Coronary artery (tissue), 2 donors: ENCODE measurements at regions not wholly inside any gene's neighbourhood (a gene's known extent, or its start where the extent isn't known, plus 50 kb on each side); places are given as distances from the start of the nearest gene placed in this dataset.
A peak's percentile ranks its signal among the peaks of the same experiment; 100 is the strongest.

Source experiments
- DNase-seq: peaks from one replicate; pipeline ENCODE4 v3.0.0-alpha.2; 2017; ENCODE audit warnings: low spot score
- H3K27ac ChIP-seq, 2 donors: fragments of 200-600 bp; sonication (generic); one replicate each; pipeline ENCODE4 v1.5.1; 2016 to 2019
- H3K4me3 ChIP-seq: fragments of 200-600 bp; sonication (generic); 2 replicates; pipeline ENCODE4 v1.5.1; 2016; ENCODE audit warnings: mild to moderate bottlenecking, moderate library complexity
- CTCF ChIP-seq: fragments of 200-600 bp; sonication (generic); IDR thresholded peaks from one replicate; pipeline ENCODE4 v1.5.1; 2019; ENCODE audit warnings: antibody characterized with exemption

DNA sequence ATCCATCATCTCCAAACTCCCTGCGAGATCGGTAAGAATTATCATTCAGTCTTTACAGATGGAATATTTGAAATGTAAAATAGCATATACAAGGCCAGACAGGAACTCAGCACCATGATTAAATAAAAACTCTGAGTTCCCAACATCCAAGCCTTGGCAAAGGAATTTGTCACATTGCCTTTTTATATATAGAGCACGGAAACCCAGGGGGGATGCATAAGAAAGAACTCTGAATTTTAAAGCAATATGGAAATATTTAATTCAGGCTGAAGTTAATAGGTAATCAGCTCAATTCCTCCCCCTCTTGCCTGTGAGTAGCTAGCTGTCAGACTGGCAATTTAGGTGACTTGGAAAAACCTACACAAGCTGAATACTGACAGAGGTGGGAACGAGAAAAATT, 217.9 kb upstream of the KCNMB2 start:
- Histone ChIP-seq H3K27ac (no peak overlapping the region), H3K4me3 (no peak overlapping the region)
- DNase-seq = no peak
- no peak for TF ChIP-seq CTCF

DNA sequence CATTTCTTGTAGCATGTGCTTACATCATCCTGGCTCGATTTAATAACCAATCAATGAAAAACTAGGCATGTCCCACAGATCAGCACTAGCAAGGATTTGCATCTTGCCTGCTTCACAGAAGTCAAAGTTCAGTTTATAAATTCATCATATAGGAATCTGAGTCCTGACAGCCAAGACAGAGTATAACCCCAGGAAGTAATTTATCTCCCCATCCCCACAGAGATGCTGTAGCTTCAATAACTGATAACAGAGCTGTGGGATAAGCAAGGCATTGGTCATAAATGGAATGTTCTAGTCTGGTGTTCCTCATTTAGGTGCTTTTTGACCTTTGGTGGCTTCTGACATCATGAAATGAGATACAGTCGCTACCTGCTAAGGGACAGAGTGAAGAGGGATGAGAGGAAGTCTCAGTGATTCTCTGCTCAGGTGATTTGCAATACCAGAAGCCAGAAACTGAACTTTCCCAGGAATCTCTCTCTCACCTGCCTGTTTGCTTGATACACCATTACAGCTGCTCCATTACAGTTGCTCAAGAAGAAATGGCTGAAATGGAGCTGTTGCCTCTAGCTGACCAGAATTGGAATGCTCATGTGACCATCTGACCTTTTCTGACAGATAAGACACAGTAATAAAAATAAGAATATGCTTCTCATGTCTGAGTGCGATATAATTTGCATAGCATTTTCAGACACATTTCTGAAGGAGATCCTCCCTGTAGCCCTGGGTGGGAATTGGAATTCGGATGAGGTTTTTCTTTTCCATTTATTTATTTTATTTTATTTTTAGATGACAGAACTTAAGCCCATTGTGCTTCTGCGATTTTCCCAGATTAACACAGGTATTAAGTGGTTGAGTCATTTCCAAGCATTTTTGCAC, 217.1 kb upstream of the KCNMB2 start:
- H3K4me3 ChIP-seq = no peak overlapping the region
- no peak for TF ChIP-seq CTCF
- no peak overlapping the region for H3K27ac ChIP-seq
- DNase-seq = no peak

DNA sequence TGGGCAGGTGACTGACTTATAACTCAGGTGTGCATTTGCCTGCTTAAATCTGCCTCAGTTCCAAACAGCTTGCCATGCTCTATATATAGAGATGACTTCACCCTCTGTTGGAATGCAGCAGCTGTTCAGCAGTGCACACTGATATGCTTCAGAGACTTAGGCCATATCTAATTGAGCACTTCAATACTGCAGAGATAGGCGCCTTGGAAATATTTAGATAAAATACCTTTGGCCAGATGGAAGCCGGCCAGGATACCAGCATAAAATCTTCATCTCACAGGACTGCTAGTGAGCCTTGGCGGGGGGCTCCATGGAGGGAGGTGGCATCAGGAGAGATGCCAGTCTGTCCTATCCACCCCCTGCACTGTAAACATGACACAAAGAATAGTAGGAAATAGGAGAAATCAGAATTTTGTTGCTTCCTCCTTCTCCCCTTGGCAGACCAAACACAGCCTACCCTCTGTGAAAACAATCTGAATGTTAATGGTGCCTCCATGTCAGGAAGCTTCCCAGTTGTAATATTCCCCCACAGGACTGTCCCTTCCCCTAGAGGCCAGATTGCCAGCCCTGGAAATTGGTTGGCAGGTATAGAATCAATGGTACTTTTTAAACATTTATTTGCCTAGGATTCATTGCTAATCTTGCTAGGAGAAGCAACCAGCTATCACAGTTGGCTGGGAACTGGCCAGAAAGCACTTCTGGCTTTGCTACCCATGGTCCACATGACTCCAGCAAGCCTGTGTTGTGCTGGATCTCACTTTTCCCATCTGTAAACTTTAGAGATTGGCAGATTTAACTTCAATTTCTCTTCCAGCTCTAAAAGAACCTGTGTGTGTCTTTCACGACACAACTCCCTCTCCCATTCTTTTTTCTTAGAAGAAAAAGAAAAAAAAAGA, 215.5 kb upstream of the KCNMB2 start:
- DNase-seq = no peak
- peak overlapping the region; percentile 12 to 55 for H3K27ac ChIP-seq
- TF ChIP-seq CTCF = no peak
- no peak overlapping the region for H3K4me3 ChIP-seq

- DNase-seq = no peak
These were observed 211.9 kb upstream of the KCNMB2 start for GRCh38 chr3:178324356-178324755.

DNA sequence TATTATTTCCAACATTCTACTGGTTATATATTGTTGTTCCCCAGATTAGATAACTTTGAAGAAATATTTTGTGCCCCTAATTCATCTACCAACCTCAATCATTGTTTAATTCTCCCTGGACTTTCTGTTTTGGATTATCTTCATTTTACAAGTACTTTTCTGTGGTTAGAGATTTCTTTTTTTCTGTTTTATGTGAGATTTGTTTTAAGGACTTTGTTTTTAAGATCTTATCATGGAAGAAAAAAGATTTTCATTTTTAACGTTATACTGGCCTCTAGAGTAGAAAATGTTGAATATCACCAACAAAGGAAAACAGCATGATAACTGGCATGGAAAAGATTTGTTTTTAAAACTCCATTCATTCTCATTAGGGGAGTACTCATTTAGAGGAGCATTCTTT, 210.9 kb upstream of the KCNMB2 start:
- Histone ChIP-seq H3K27ac (peak overlapping the region in 1 of 2 donors; percentile 17), H3K4me3 (no peak overlapping the region)
- DNase-seq = no peak
- peak; percentile 20 for TF ChIP-seq CTCF

More at GRCh38 chr3:178324356-178324755, 211.9 kb upstream of the KCNMB2 start:
- no peak for TF ChIP-seq CTCF
- Histone ChIP-seq H3K4me3 (no peak overlapping the region), H3K27ac (peak overlapping the region in 1 of 2 donors; percentile 31)

- no peak overlapping the region for H3K4me3 ChIP-seq
- no peak for DNase-seq
- no peak for TF ChIP-seq CTCF
- no peak overlapping the region for H3K27ac ChIP-seq
These were observed 206.3 kb upstream of the KCNMB2 start for GRCh38 chr3:178329936-178330335.
